Brain microvascular endothelial cell (primary cell): ENCODE measurements at regions not wholly inside any gene's neighbourhood (a gene's known extent, or its start where the extent isn't known, plus 50 kb on each side); places are given as distances from the start of the nearest gene placed in this dataset.

Experiments used
- DNase-seq: peaks from one replicate; pipeline ENCODE4 v3.0.0-alpha.2; 2020
- H3K27ac ChIP-seq: fragments of 250-450 bp; sonication (Bioruptor Pico); 2 replicates; pipeline ENCODE4 v1.5.1; 2020; ENCODE audit warnings: mild to moderate bottlenecking, moderate library complexity
- H3K27me3 ChIP-seq: fragments of 250-450 bp; sonication (Bioruptor Pico); replicated peaks from 2 replicates; pipeline ENCODE4 v1.5.1; 2020; ENCODE audit warnings: mild to moderate bottlenecking
- H3K36me3 ChIP-seq: fragments of 250-450 bp; sonication (Bioruptor Pico); replicated peaks from 2 replicates; pipeline ENCODE4 v1.5.1; 2020; ENCODE audit warnings: mild to moderate bottlenecking
- H3K4me3 ChIP-seq: 2 replicates; pipeline ENCODE4 v1.5.1; 2011; ENCODE audit warnings: low read depth, mild to moderate bottlenecking, control low read depth, low read length, moderate library complexity
- CTCF ChIP-seq: IDR thresholded peaks from 2 replicates; pipeline ENCODE4 v1.5.1; 2011; ENCODE audit warnings: low read depth, mild to moderate bottlenecking, moderate library complexity, low read length, control low read depth, inconsistent platforms; ENCODE audit errors: missing control alignments
- in situ Hi-C: cut with HindIII; loops from 2 replicates; pipeline ENCODE4 v1.10.0; 2017; ENCODE audit warnings: low sequenced_read_pairs, low pct_ligation_motif_present

GRCh38 chr14:97532052-97532451 lies 734.9 kb downstream of the VRK1 start:
- in situ Hi-C loops: no loop called here
- TF ChIP-seq CTCF: no peak
- H3K27me3 ChIP-seq: no peaks in the 10 kb centered on the region
- H3K4me3 ChIP-seq: no peak overlapping the region
- H3K27ac ChIP-seq: no peak overlapping the region
- H3K36me3 ChIP-seq: no peaks in the 10 kb centered on the region
- no peak for DNase-seq

- no peak for TF ChIP-seq CTCF
- no peaks in the 10 kb centered on the region for H3K27me3 ChIP-seq
- H3K4me3 ChIP-seq: no peak overlapping the region
- H3K36me3 ChIP-seq: no peaks in the 10 kb centered on the region
- in situ Hi-C loops: no loop called here
- H3K27ac ChIP-seq: no peak overlapping the region
- no peak for DNase-seq
These were observed 739.2 kb downstream of the VRK1 start for GRCh38 chr14:97536421-97536820.

- no peak for TF ChIP-seq CTCF
- no peak overlapping the region for H3K27ac ChIP-seq
- no peak overlapping the region for H3K4me3 ChIP-seq
- in situ Hi-C loops: no loop called here
- no peak for DNase-seq
- H3K36me3 ChIP-seq: no peaks in the 10 kb centered on the region
- H3K27me3 ChIP-seq: no peaks in the 10 kb centered on the region
These were observed 741.7 kb downstream of the VRK1 start for GRCh38 chr14:97538749-97539410.

- TF ChIP-seq CTCF: no peak
- no peak overlapping the region for H3K27ac ChIP-seq
- no peaks in the 10 kb centered on the region for H3K27me3 ChIP-seq
- in situ Hi-C loops: no loop called here
- DNase-seq: no peak
- H3K36me3 ChIP-seq: no peaks in the 10 kb centered on the region
- no peak overlapping the region for H3K4me3 ChIP-seq
These were observed 742.2 kb downstream of the VRK1 start for GRCh38 chr14:97539411-97539795.

GRCh38 chr14:97539884-97540283 lies 742.7 kb downstream of the VRK1 start:
- TF ChIP-seq CTCF: no peak
- Histone ChIP-seq H3K4me3 (no peak overlapping the region), H3K27ac (no peak overlapping the region), H3K36me3 (no peaks in the 10 kb centered on the region), H3K27me3 (no peaks in the 10 kb centered on the region)
- in situ Hi-C loops: no loop called here
- DNase-seq: no peak

GRCh38 chr14:97543221-97543620 lies 746.0 kb downstream of the VRK1 start:
- in situ Hi-C loops: no loop called here
- H3K27ac ChIP-seq: no peak overlapping the region
- TF ChIP-seq CTCF: no peak
- H3K4me3 ChIP-seq: no peak overlapping the region
- H3K36me3 ChIP-seq: no peaks in the 10 kb centered on the region
- no peaks in the 10 kb centered on the region for H3K27me3 ChIP-seq
- no peak for DNase-seq
